PC-3 (cell line): ENCODE measurements at regions not wholly inside any gene's neighbourhood (a gene's known extent, or its start where the extent isn't known, plus 50 kb on each side); places are given as distances from the start of the nearest gene placed in this dataset.

Experiments
- EZH2 ChIP-seq: fragments of 300-600 bp; sonication (generic); IDR thresholded peaks from one replicate; pipeline ENCODE4 v1.6.1; 2017; ENCODE audit warnings: antibody characterized with exemption, mild to moderate bottlenecking, low read length; ENCODE audit not compliant: unreplicated experiment
- TF ChIP-seq, protein P1 (sequence below): fragments of 300-600 bp; sonication (generic); conservative IDR thresholded peaks from 2 replicates; pipeline ENCODE4 v1.5.1; 2017; ENCODE audit warnings: antibody characterized with exemption, low read depth, mild to moderate bottlenecking, low read length

DNA sequence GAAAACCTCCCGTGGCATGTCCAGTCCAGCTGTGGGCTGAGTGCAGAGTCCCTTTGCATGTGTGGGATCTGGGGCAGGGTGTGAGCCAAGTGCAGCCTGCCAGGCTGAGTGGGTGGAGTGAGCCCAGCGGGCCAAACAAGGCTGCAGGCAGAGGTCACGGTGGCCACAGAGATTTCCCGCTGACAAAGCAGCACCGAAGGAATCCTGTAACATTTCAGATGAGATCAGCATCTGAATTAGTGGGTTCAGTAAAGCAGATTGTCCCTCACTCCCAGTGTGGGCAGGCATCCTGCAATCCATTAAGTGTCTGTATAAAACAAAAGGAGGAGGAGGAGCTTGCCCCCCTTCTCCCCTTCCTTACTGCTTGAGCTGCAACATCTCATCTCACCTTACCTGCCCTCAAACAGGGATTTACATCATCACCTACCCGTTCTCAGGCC is 324.4 kb downstream of the FAT4 start:
- TF ChIP-seq, protein P1, sequence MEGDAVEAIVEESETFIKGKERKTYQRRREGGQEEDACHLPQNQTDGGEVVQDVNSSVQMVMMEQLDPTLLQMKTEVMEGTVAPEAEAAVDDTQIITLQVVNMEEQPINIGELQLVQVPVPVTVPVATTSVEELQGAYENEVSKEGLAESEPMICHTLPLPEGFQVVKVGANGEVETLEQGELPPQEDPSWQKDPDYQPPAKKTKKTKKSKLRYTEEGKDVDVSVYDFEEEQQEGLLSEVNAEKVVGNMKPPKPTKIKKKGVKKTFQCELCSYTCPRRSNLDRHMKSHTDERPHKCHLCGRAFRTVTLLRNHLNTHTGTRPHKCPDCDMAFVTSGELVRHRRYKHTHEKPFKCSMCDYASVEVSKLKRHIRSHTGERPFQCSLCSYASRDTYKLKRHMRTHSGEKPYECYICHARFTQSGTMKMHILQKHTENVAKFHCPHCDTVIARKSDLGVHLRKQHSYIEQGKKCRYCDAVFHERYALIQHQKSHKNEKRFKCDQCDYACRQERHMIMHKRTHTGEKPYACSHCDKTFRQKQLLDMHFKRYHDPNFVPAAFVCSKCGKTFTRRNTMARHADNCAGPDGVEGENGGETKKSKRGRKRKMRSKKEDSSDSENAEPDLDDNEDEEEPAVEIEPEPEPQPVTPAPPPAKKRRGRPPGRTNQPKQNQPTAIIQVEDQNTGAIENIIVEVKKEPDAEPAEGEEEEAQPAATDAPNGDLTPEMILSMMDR, result no peak
- TF ChIP-seq EZH2, result no peak
